WTC11 (cell line): ENCODE measurements at regions not wholly inside any gene's neighbourhood (a gene's known extent, or its start where the extent isn't known, plus 50 kb on each side); places are given as distances from the start of the nearest gene placed in this dataset.

ENCODE experiments used
- ATAC-seq: fragments of 200-7000 bp; cut with Tn5 transposase; 2 replicates; pipeline ENCODE4 v1.10.0; 2021; ENCODE audit warnings: mild to moderate bottlenecking, moderate library complexity
- CTCF ChIA-PET: fragments of 300-600 bp; sonication (Branson Sonifier 250); formaldehyde crosslinking; loops from one replicate; lab custom pipeline; 2021; ENCODE audit warnings: antibody characterized with exemption; lab: Charles Lee
- POLR2A ChIA-PET: fragments of 350-600 bp; sonication (Branson Sonifier 250); formaldehyde crosslinking; loops from one replicate; lab custom pipeline; 2021; ENCODE audit warnings: antibody characterized with exemption; lab: Charles Lee
- DNase-seq: peaks from one replicate; pipeline ENCODE4 v3.0.0; 2021; ENCODE audit warnings: low spot score
- H3K27ac Mint-ChIP-seq: 2 replicates; pipeline ENCODE4 v1.8.0; 2021; ENCODE audit warnings: mixed read lengths
- H3K27me3 Mint-ChIP-seq: 2 replicates; pipeline ENCODE4 v1.8.0; 2021; ENCODE audit warnings: low read depth, mild to moderate bottlenecking, moderate library complexity, mixed read lengths
- H3K36me3 Mint-ChIP-seq: 2 replicates; pipeline ENCODE4 v1.8.0; 2021; ENCODE audit warnings: mixed read lengths
- H3K4me1 Mint-ChIP-seq: 2 replicates; pipeline ENCODE4 v1.8.0; 2022; ENCODE audit warnings: mixed read lengths
- H3K4me3 Mint-ChIP-seq: 2 replicates; pipeline ENCODE4 v1.8.0; 2021; ENCODE audit warnings: mild to moderate bottlenecking, moderate library complexity, mixed read lengths
- H3K9me3 Mint-ChIP-seq: 2 replicates; pipeline ENCODE4 v1.8.0; 2021; ENCODE audit warnings: mixed read lengths
- ESRRA ChIP-seq: sonication (generic); formaldehyde crosslinking; IDR thresholded peaks from 2 replicates; pipeline ENCODE4 v1.8.1; 2022; ENCODE audit warnings: mild to moderate bottlenecking, missing genetic modification reagents, borderline replicate concordance
- GABPB1 ChIP-seq: sonication (generic); formaldehyde crosslinking; IDR thresholded peaks from 2 replicates; pipeline ENCODE4 v1.8.1; 2023; ENCODE audit warnings: mild to moderate bottlenecking, missing genetic modification reagents
- MXD4 ChIP-seq: fragments of 250-450 bp; sonication (Bioruptor Pico); IDR thresholded peaks from 2 replicates; pipeline ENCODE4 v1.8.0; 2021; ENCODE audit warnings: mild to moderate bottlenecking, moderate library complexity, borderline replicate concordance
- NR3C1 ChIP-seq: sonication (generic); formaldehyde crosslinking; conservative IDR thresholded peaks from 2 replicates; pipeline ENCODE4 v1.8.1; 2023; ENCODE audit warnings: low read depth, mild to moderate bottlenecking, missing genetic modification reagents
- RELA ChIP-seq: sonication (generic); formaldehyde crosslinking; IDR thresholded peaks from 2 replicates; pipeline ENCODE4 v1.8.1; 2022; ENCODE audit warnings: missing genetic modification reagents, mild to moderate bottlenecking, borderline replicate concordance
- ZNF396 ChIP-seq: fragments of 250-450 bp; sonication (Bioruptor Pico); IDR thresholded peaks from 2 replicates; pipeline ENCODE4 v1.8.0; 2021; ENCODE audit warnings: mild to moderate bottlenecking, moderate library complexity, borderline replicate concordance
- TF ChIP-seq, protein P1 (sequence below): sonication (generic); formaldehyde crosslinking; IDR thresholded peaks from 2 replicates; pipeline ENCODE4 v1.8.0; 2023; ENCODE audit warnings: missing genetic modification reagents, mild to moderate bottlenecking, borderline replicate concordance
- TF ChIP-seq, protein P2 (sequence below): sonication (generic); formaldehyde crosslinking; IDR thresholded peaks from 2 replicates; pipeline ENCODE4 v1.8.1; 2023; ENCODE audit warnings: mild to moderate bottlenecking, moderate library complexity, missing genetic modification reagents
- TF ChIP-seq, protein P3 (sequence below): sonication (generic); formaldehyde crosslinking; IDR thresholded peaks from 2 replicates; pipeline ENCODE4 v1.8.1; 2022; ENCODE audit warnings: low read depth, mild to moderate bottlenecking, moderate library complexity, missing genetic modification reagents, borderline replicate concordance
- TF ChIP-seq, protein P4 (sequence below): sonication (generic); formaldehyde crosslinking; IDR thresholded peaks from 2 replicates; pipeline ENCODE4 v1.8.0; 2022; ENCODE audit warnings: mild to moderate bottlenecking, missing genetic modification reagents
- TF ChIP-seq, protein P5 (sequence below): fragments of 200-600 bp; IDR thresholded peaks from 2 replicates; pipeline ENCODE4 v1.8.0; 2022; ENCODE audit warnings: antibody characterized with exemption
- TF ChIP-seq, protein P6 (sequence below): fragments of 250-450 bp; sonication (Bioruptor Pico); IDR thresholded peaks from 2 replicates; pipeline ENCODE4 v1.9.0; 2021; ENCODE audit warnings: mild to moderate bottlenecking, borderline replicate concordance

DNA sequence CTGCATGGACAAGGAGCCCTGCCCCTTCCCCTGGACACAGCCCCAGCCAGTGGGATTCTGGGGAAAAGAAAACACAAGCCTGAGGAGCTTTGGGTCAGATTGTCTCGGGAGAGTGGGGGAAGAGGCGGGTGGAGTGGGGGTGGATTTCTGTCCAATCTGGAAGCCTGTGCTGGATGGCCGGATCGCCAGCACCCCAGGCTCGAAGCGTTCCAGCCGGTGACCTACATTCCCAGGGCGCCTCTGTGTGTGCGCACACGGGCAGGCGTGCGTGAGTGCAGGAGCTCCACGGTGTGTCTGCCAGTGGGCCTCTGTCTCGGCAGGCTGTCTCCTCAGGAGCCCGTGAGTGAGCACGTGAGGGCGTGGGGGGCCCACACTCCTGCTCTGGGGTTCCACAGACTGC is 74.3 kb upstream of the DAB2IP start:
- Mint-ChIP-seq H3K4me1 (peaks cover 23% of the 10 kb centered on the region), H3K36me3 (no peaks in the 10 kb centered on the region), H3K4me3 (no peak overlapping the region), H3K9me3 (no peaks in the 10 kb centered on the region), H3K27ac (no peak overlapping the region), H3K27me3 (peaks cover 3% of the 10 kb centered on the region)
- TF ChIP-seq, protein P1, sequence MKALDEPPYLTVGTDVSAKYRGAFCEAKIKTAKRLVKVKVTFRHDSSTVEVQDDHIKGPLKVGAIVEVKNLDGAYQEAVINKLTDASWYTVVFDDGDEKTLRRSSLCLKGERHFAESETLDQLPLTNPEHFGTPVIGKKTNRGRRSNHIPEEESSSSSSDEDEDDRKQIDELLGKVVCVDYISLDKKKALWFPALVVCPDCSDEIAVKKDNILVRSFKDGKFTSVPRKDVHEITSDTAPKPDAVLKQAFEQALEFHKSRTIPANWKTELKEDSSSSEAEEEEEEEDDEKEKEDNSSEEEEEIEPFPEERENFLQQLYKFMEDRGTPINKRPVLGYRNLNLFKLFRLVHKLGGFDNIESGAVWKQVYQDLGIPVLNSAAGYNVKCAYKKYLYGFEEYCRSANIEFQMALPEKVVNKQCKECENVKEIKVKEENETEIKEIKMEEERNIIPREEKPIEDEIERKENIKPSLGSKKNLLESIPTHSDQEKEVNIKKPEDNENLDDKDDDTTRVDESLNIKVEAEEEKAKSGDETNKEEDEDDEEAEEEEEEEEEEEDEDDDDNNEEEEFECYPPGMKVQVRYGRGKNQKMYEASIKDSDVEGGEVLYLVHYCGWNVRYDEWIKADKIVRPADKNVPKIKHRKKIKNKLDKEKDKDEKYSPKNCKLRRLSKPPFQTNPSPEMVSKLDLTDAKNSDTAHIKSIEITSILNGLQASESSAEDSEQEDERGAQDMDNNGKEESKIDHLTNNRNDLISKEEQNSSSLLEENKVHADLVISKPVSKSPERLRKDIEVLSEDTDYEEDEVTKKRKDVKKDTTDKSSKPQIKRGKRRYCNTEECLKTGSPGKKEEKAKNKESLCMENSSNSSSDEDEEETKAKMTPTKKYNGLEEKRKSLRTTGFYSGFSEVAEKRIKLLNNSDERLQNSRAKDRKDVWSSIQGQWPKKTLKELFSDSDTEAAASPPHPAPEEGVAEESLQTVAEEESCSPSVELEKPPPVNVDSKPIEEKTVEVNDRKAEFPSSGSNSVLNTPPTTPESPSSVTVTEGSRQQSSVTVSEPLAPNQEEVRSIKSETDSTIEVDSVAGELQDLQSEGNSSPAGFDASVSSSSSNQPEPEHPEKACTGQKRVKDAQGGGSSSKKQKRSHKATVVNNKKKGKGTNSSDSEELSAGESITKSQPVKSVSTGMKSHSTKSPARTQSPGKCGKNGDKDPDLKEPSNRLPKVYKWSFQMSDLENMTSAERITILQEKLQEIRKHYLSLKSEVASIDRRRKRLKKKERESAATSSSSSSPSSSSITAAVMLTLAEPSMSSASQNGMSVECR (CRISPR knock-in tag), result no peak
- TF ChIP-seq, protein P2, sequence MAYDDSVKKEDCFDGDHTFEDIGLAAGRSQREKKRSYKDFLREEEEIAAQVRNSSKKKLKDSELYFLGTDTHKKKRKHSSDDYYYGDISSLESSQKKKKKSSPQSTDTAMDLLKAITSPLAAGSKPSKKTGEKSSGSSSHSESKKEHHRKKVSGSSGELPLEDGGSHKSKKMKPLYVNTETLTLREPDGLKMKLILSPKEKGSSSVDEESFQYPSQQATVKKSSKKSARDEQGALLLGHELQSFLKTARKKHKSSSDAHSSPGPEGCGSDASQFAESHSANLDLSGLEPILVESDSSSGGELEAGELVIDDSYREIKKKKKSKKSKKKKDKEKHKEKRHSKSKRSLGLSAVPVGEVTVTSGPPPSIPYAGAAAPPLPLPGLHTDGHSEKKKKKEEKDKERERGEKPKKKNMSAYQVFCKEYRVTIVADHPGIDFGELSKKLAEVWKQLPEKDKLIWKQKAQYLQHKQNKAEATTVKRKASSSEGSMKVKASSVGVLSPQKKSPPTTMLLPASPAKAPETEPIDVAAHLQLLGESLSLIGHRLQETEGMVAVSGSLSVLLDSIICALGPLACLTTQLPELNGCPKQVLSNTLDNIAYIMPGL (CRISPR knock-in tag), result no peak
- TF ChIP-seq, protein P3, sequence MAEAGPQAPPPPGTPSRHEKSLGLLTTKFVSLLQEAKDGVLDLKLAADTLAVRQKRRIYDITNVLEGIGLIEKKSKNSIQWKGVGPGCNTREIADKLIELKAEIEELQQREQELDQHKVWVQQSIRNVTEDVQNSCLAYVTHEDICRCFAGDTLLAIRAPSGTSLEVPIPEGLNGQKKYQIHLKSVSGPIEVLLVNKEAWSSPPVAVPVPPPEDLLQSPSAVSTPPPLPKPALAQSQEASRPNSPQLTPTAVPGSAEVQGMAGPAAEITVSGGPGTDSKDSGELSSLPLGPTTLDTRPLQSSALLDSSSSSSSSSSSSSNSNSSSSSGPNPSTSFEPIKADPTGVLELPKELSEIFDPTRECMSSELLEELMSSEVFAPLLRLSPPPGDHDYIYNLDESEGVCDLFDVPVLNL, result no peak
- TF ChIP-seq RELA (CRISPR knock-in tag) (no peak), GABPB1 (no peak), ESRRA (CRISPR knock-in tag) (no peak), MXD4 (no peak), ZNF396 (CRISPR knock-in tag) (no peak), NR3C1 (CRISPR knock-in tag) (no peak)
- TF ChIP-seq, protein P4, sequence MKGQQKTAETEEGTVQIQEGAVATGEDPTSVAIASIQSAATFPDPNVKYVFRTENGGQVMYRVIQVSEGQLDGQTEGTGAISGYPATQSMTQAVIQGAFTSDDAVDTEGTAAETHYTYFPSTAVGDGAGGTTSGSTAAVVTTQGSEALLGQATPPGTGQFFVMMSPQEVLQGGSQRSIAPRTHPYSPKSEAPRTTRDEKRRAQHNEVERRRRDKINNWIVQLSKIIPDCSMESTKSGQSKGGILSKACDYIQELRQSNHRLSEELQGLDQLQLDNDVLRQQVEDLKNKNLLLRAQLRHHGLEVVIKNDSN (CRISPR knock-in tag), result no peak
- TF ChIP-seq, protein P5, sequence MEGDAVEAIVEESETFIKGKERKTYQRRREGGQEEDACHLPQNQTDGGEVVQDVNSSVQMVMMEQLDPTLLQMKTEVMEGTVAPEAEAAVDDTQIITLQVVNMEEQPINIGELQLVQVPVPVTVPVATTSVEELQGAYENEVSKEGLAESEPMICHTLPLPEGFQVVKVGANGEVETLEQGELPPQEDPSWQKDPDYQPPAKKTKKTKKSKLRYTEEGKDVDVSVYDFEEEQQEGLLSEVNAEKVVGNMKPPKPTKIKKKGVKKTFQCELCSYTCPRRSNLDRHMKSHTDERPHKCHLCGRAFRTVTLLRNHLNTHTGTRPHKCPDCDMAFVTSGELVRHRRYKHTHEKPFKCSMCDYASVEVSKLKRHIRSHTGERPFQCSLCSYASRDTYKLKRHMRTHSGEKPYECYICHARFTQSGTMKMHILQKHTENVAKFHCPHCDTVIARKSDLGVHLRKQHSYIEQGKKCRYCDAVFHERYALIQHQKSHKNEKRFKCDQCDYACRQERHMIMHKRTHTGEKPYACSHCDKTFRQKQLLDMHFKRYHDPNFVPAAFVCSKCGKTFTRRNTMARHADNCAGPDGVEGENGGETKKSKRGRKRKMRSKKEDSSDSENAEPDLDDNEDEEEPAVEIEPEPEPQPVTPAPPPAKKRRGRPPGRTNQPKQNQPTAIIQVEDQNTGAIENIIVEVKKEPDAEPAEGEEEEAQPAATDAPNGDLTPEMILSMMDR, result no peak
- TF ChIP-seq, protein P6, sequence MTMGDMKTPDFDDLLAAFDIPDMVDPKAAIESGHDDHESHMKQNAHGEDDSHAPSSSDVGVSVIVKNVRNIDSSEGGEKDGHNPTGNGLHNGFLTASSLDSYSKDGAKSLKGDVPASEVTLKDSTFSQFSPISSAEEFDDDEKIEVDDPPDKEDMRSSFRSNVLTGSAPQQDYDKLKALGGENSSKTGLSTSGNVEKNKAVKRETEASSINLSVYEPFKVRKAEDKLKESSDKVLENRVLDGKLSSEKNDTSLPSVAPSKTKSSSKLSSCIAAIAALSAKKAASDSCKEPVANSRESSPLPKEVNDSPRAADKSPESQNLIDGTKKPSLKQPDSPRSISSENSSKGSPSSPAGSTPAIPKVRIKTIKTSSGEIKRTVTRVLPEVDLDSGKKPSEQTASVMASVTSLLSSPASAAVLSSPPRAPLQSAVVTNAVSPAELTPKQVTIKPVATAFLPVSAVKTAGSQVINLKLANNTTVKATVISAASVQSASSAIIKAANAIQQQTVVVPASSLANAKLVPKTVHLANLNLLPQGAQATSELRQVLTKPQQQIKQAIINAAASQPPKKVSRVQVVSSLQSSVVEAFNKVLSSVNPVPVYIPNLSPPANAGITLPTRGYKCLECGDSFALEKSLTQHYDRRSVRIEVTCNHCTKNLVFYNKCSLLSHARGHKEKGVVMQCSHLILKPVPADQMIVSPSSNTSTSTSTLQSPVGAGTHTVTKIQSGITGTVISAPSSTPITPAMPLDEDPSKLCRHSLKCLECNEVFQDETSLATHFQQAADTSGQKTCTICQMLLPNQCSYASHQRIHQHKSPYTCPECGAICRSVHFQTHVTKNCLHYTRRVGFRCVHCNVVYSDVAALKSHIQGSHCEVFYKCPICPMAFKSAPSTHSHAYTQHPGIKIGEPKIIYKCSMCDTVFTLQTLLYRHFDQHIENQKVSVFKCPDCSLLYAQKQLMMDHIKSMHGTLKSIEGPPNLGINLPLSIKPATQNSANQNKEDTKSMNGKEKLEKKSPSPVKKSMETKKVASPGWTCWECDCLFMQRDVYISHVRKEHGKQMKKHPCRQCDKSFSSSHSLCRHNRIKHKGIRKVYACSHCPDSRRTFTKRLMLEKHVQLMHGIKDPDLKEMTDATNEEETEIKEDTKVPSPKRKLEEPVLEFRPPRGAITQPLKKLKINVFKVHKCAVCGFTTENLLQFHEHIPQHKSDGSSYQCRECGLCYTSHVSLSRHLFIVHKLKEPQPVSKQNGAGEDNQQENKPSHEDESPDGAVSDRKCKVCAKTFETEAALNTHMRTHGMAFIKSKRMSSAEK (CRISPR knock-in tag), result no peak
- ATAC-seq (no peak), DNase-seq (no peak)
- POLR2A ChIA-PET, result interaction anchor here (1.2 kb wide), 1 partner anchor 21 kb away, joined by 3 read pairs; no protein-coding TSS in a partner anchor
- CTCF ChIA-PET, result interaction anchor here (0.7 to 2.6 kb wide), 8 partner anchors 16 to 119 kb away, joined by 3 to 17 read pairs (median 4); no protein-coding TSS in a partner anchor
